ENCODE measurements at regions not wholly inside any gene's neighbourhood (a gene's known extent, or its start where the extent isn't known, plus 50 kb on each side); places are given as distances from the start of the nearest gene placed in this dataset.

GRCh38 chrX:125170459-125170858 is 149.2 kb upstream of the TEX13C start:
- Histone ChIP-seq H3K27ac (no peak overlapping the region), H3K36me3 (no peaks in the 10 kb centered on the region), H3K4me1 (no peaks in the 10 kb centered on the region), H3K9me3 (no peaks in the 10 kb centered on the region), H3K4me3 (no peak overlapping the region), H3K27me3 (no peaks in the 10 kb centered on the region)
- TF ChIP-seq POLR2AphosphoS5 (IDR thresholded peaks at IDR 0.05) (no peak), POLR2A (IDR thresholded peaks at IDR 0.05) (no peak), CTCF (IDR thresholded peaks at IDR 0.05) (no peak)
- no peak for DNase-seq (ENCODE audit: low spot score in 2 of 2)
- intact Hi-C loops (cut with DNase I; ENCODE audit: low total_unique reads), result no loop called here

GRCh38 chrX:125172531-125172930 is 147.1 kb upstream of the TEX13C start:
- Histone ChIP-seq H3K27me3 (no peaks in the 10 kb centered on the region), H3K4me1 (no peaks in the 10 kb centered on the region), H3K9me3 (no peaks in the 10 kb centered on the region), H3K36me3 (no peaks in the 10 kb centered on the region), H3K4me3 (no peak overlapping the region), H3K27ac (no peak overlapping the region)
- intact Hi-C loops (cut with DNase I; ENCODE audit: low total_unique reads), result no loop called here
- no peak for TF ChIP-seq POLR2AphosphoS5 (IDR thresholded peaks at IDR 0.05)
- no peak for TF ChIP-seq POLR2A (IDR thresholded peaks at IDR 0.05)
- no peak for TF ChIP-seq CTCF (IDR thresholded peaks at IDR 0.05)
- no peak for DNase-seq (ENCODE audit: low spot score in 2 of 2)

GRCh38 chrX:125175991-125176584 is 143.6 kb upstream of the TEX13C start:
- intact Hi-C loops (cut with DNase I; ENCODE audit: low total_unique reads), result no loop called here
- no peak overlapping the region for H3K4me3 ChIP-seq
- no peak for DNase-seq (ENCODE audit: low spot score in 2 of 2)
- no peak for TF ChIP-seq POLR2AphosphoS5 (IDR thresholded peaks at IDR 0.05)
- H3K4me1 ChIP-seq, result no peaks in the 10 kb centered on the region
- no peaks in the 10 kb centered on the region for H3K36me3 ChIP-seq
- no peaks in the 10 kb centered on the region for H3K9me3 ChIP-seq
- no peaks in the 10 kb centered on the region for H3K27me3 ChIP-seq
- no peak overlapping the region for H3K27ac ChIP-seq

DNA sequence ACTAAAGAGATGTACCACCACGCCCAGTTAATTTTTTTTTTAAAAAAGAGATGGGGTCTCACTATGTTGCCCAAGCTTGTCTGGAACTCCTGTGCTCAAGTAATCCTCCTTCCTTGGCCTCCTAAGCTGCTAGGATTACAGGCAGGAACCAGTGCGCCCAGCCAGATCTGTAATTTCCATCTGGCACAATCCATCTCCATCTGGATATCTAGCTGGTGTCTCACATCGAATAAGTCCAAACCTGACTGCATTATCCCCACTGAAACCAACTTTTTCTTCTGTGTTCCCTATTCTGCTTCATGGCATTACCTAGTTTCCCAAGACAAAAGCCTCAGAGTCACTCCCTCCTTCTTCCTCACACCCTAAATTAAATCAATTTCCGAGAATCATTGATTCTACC is 125.8 kb upstream of the TEX13C start:
- Histone ChIP-seq H3K27me3 (peaks cover 0 to 14% of the 10 kb centered on the region in 2 donors), H3K9me3 (no peaks in the 10 kb centered on the region), H3K4me3 (no peak overlapping the region), H3K4me1 (no peaks in the 10 kb centered on the region), H3K27ac (no peak overlapping the region), H3K36me3 (no peaks in the 10 kb centered on the region)
- DNase-seq (ENCODE audit: low spot score in 2 of 2), result no peak
- intact Hi-C loops (cut with DNase I; ENCODE audit: low total_unique reads), result no loop called here
- TF ChIP-seq CTCF (IDR thresholded peaks at IDR 0.05), result no peak
- TF ChIP-seq POLR2AphosphoS5 (IDR thresholded peaks at IDR 0.05), result no peak
- TF ChIP-seq POLR2A (IDR thresholded peaks at IDR 0.05), result no peak

- Histone ChIP-seq H3K27ac (no peak overlapping the region), H3K27me3 (peaks cover 0 to 30% of the 10 kb centered on the region in 2 donors), H3K9me3 (no peaks in the 10 kb centered on the region), H3K4me1 (no peaks in the 10 kb centered on the region), H3K36me3 (no peaks in the 10 kb centered on the region), H3K4me3 (no peak overlapping the region)
- DNase-seq (ENCODE audit: low spot score in 2 of 2), result no peak
- TF ChIP-seq POLR2A (IDR thresholded peaks at IDR 0.05) (no peak), POLR2AphosphoS5 (IDR thresholded peaks at IDR 0.05) (no peak), CTCF (IDR thresholded peaks at IDR 0.05) (no peak)
- intact Hi-C loops (cut with DNase I; ENCODE audit: low total_unique reads), result no loop called here
These were observed 121.1 kb upstream of the TEX13C start for GRCh38 chrX:125198546-125198945.

Data from breast epithelium (tissue), 4 donors.